OCI-M2 (cell line): ENCODE measurements at regions not wholly inside any gene's neighbourhood (a gene's known extent, or its start where the extent isn't known, plus 50 kb on each side); places are given as distances from the start of the nearest gene placed in this dataset.
"Not testable (repeated sequence)": the region's sequence is repeated elsewhere in the genome, so short reads cannot be mapped to it uniquely, and the experiment has no call there.

Experiments
- DNase-seq: peaks from one replicate; lab custom pipeline; 2025; ENCODE audit not compliant: unreplicated experiment; lab: John Stamatoyannopoulos, UW

DNA sequence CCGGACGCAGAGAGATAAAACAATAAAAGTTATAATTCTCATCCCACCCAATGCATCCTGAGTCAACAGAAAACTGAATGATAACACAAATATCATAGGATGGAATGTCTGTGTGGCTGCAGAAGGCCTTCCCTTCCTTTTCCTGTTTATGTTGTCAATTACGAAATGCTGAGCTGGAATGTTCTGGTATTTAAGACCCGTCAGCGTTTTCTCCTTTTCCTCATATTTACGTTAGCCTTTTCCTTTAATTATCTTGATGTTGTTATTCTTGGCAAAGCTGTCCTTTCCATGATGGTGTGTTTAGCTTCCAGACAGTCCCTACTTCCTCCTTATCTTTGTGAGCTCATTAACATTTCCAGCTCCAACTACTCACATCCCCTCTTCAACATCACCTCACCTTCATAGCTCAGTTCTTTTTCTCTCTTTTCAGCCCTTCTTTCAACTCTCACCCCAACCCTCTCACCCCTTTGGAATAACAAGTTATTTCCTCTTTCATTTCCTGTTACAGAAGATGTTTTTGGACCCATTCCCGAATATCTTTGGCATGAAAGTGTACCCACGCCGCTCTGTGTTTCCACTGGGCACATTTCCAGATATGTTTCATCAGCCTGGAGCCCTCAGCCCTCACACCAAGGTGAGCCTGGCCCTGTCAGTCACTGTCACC, 221.6 kb downstream of the NR2F1-AS1 start:
- DNase-seq: no peak

DNA sequence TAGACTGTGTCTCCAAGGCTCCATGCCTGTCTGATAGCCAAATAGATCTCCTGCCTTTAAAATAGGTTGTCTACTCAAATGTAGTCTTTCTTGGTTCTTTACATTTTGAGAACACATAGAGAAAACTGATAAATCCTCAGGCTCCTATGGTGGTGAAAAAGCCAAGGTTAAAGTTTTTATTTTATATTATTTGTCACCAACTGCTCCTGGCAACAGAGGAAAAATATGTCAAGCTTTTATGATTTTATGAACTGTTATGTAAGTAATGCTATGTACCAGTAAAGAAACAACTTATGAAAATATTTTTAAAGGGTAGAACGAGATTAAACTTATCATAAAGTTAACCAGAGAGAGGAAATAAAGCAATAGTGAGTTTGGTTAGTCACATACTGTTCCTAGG, 222.8 kb downstream of the NR2F1-AS1 start:
- DNase-seq: no peak

DNA sequence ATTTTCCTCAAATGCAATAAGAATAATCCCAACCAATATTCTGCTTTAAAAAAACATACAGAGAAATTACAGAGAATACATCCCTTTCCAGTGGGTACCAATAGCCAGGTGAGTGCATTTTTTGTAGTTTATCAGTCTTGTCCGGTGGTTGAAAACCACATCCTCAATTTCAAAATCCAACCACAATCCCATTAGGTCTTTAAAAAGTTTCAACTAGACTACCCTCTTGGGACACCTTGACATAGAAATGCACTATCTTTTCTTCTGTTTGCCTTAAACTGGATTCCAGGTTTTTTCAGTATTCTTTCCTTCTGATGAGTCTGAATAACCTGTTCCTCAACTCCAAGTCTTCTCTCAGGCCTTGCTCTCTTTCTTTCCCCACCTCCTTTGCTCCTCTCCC, 223.3 kb downstream of the NR2F1-AS1 start:
- DNase-seq: no peak

DNA sequence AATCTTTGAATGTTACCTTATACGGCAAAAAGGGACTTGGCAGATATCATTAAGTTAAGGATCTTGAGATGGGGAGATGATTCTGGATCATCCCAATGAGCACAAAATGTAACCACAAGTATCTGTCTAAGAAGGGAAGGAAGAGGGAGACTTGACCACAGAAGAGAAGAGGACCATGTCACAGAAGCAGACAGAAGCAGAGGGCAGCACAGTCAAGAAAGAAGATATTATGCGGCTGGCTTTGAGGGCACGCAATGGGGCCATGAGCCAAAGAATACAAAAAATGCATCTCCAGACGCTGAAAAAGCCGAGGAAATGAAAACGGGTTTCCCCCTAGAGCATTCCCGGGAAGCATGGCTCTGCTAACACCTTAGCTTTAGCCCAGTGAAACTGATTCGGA, 225.3 kb downstream of the NR2F1-AS1 start:
- DNase-seq: no peak

DNA sequence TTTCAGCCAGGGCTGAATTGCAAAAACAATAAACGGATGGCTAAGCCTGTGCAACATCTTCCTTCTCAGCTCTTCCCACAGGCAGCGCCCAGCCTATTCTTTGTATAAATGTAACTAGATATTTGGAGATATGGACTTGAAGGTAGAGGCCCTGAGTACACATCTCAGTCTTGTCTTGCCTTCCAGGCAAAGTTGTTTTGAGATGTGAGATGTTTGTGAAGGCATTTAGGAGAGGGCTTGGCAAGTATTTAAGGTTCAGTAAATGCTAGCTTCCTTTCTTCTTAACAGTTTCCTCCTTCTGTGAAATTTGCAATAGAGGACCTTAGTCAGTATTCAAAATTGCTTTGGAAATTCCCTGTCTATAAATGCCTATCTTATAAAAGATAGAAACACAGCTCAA, 228.8 kb downstream of the NR2F1-AS1 start:
- no peak for DNase-seq

DNA sequence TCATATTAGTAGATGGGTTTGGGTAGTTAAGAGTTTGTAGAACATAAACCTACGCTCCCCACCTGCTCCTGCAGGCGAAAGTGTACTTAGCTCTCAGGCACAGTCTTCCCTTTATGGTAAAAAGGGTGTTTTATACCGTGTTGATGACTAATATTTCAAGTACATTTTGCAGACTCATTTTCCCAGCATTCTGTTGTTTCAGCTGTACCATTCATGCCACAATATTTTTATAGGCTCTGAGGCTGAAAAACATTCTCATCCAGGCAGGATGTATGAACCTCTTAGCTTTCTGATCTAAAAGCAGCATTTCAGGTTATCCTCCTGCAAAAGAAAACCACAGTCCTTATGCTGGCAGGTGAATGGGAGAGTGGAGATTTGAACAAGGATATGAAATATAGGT, 231.4 kb downstream of the NR2F1-AS1 start:
- no peak for DNase-seq

DNA sequence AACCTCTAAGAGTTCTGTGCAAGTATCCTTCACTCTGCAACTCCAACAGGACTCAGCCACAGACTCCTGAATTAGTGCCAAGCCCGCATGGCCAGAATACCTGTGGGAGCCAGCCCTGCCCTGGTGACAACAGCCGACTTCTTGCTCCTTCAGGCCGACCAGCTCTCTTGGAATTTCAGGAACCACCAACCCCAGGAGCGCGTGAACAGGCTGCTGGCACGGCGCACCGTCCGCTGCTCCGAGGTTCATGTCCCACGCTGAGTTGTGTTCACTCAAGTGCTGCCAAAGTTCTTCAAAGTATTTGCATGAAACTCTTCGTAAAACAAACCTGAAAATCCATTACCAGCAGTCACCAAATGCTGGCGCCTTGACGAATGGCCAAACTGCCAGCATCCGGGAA, 232.8 kb downstream of the NR2F1-AS1 start:
- DNase-seq: no peak

DNA sequence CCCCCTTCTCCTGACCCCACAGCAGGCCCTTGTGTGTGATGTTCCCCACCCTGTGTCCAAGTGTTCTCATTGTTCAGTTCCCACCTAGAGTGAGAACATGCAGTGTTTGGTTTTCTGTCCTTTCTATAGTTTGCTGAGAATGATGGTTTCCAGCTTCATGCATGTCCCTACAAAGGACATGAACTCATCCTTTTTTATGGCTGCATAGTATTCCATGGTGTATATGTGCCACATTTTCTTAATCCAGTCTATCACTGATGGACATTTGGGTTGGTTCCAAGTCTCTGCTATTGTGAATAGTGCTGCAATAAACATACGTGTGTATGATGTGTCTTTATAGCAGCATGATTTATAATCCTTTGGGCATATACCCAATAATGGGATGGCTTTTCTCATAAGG, 234.2 kb downstream of the NR2F1-AS1 start:
- DNase-seq: not testable (repeated sequence)

DNA sequence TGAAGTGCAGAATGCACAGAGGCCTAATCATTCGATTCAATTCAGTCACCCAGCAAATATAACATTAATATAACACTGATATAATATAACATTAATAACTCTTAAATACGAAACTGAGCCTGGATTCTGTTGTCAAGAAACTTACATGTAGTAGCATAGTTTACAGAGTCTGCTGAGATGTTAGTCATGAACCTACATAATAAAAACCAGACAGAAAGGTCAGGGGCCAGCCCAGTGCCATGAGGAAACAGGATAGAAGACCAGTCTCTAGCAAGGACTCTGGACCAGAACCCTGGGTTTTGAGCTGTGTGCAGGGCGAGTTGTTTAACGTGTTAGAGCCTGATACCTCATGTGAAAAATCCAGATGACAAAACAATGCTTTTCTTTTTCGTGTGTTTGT, 234.7 kb downstream of the NR2F1-AS1 start:
- no peak for DNase-seq

DNA sequence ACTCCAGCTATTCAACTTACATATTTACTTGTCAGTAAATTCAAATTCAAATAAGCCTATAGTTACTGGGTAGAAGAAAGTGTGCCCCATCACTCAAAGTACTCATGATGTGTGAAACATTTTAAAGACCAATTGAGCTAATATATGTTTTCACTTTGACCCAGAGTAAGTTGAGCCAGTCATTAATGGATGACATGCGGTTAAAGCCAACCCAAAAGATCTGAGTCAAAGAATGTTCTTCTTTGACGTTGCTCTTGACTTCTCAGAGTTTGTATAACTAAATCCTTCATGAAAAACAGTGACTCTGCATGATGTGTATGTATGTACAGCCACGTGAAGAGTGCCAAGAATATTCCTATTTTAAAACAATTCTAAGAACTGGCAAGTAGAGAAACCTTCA, 237.4 kb downstream of the NR2F1-AS1 start:
- DNase-seq: no peak

DNA sequence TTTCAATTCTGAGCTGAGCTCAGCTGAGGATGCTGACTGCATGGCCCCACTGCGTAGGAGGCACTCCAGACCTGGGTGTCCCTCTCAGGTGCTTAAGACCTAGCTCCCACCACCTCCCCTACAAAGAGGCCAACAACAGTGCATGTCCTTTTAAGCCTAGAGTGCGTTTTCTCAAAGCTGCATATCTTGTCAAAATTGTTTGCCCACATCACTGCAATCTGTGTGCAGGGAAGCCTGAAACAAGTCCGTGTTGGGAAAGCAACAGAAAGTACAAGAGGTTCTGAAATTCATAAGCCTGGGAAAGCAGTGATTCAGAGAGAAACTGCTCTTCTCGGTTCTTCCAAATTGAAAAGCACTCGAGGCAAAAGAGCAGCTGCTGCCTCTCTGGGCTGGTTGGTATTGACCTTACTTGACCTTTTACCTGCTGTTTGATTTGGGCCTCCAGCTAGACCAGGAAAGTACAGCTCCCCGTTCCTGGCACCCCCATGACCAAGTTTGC, 238.4 kb downstream of the NR2F1-AS1 start:
- no peak for DNase-seq

DNA sequence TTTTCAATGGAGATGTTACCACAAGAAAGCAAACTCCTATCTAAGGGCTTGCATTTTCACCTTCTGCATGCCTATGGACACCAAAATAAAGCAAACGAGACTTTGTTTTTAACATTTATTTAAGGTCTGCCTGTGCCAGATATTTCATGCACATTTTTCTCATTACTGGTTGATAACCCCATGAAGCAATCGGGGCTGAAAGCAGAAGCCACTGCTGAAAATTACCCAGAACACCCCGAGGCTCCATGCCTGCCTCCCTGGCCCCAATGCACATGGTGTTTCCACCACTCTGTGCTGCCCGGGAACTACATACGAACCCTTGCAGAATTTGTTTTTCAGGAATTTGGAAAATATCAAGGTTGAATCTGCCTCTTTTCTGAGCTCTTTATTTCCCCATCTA, 240.1 kb downstream of the NR2F1-AS1 start:
- no peak for DNase-seq

DNA sequence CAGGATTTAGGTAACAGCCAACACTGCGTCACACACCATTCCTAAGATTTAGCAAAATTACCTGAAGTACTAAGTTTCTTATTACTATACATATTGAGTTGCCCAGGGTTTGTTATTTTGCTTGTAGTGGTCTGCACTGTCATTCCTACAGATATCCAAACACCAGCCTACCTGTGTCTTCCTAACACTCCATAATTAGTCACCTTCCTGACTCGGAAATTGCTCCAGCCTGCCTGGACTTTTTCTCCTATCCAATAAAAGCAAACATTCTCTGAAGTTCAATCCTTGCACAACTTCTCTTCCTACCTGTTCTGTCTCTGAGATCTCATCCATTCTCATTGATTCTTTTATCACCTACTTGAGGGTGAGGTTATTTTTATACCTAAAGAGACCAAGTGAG, 243.9 kb downstream of the NR2F1-AS1 start:
- no peak for DNase-seq

DNA sequence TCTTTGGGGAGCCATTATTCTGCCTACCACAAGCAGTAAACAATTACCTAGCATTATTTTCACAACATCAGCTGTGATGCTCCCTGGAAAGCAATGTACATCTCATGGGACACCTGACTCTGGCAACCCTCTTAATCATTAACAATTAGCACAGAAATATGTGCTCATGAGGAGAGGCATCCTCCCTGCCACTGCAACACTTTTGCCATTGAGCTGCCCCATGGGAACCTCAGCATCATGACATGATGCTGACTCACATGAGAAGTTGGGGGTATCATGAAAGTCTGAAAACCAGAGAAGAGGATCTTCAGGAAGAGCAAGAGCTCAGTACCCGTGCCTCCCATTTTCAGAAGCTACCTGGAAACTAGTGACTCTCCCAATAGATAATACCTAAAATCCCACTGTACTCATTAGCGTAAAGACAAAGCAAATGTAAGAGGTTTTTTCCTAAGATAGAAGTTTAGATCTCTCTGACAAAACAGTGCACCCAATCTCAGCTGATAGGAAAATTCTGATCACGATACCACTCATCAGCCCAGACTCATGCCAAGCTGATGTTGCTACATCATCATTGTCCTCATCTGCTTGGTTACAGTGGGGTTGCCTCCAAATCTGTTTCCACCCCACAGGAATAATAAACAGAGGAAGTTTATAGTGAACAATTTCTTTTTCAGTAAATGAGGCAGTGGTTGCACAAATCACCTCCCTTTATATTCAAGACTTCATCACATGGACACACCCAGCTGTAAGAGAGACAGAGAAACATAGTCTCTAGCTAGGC, 244.5 kb downstream of the NR2F1-AS1 start:
- no peak for DNase-seq

DNA sequence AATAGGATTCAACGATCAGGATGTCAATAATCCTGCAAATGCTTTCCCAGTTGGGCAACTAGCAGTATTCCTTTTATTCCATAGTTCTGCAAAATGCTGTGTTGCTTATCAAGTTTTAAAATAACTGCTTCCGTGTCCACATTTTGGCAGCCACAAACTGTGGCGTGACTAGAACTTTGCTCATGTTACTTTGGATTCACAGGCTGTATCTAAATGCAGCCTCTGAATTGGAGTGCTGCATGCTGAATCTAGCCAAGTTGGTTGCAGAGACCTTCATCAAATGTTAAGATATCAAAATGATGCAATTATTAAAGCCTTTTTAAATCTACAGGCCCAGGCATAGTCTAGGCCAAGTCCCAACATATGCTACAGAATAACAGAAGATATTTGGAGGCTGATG, 249.2 kb downstream of the NR2F1-AS1 start:
- no peak for DNase-seq

DNA sequence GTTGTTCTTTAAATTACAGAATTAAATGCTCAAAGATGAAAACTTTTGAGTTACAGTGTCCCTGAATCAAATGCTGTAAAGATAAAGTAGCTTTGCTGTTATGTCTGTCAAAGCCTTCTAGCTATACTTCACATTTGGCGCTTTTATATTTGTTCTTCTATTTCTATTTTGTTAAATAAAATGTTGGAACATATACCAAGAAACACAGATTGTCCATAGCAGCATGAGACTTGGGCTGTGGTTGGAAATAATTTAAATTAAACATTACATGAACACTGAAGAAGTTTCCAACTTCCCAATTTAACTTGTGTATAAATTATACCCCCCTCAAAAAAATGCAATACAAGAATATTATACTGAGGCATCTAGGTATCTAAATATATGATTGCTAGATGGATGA, 249.8 kb downstream of the NR2F1-AS1 start:
- no peak for DNase-seq

DNA sequence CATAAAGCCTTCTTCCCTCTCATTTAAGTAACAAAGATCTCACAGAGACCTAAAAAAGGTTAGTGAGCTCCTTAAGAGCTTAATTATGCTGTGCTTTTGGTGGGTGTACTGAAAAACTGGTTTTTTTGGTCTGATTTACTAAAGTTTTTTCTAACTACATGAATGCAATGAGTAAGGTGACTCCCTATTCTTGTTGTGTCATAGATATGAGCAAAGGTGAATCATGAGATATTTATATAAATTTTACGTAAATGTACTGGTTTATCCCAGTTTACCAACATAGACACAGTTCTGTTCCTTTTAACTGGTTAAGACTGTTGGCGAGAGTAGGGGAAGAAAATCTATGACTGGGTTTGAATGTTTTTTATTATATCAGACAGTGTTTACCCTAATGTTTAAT, 250.5 kb downstream of the NR2F1-AS1 start:
- no peak for DNase-seq

DNA sequence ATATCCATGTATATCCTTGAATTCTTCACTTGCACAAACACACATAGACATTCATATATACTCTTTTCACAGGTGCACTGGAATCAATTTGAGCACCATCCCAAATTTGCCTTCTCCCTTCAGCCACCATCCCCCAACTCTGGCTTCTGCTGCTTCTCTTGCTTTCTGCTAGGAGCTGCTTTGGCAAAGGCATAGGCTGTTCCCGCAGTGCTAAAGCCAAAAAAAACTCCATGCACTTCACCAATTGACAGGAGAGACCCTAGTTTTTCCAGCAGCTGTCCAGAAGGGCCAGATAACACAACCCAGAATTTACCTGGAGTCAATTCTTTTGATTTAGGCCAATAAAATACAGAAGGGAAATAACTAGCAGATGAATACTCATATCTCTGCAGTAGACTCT, 251.3 kb downstream of the NR2F1-AS1 start:
- no peak for DNase-seq

DNA sequence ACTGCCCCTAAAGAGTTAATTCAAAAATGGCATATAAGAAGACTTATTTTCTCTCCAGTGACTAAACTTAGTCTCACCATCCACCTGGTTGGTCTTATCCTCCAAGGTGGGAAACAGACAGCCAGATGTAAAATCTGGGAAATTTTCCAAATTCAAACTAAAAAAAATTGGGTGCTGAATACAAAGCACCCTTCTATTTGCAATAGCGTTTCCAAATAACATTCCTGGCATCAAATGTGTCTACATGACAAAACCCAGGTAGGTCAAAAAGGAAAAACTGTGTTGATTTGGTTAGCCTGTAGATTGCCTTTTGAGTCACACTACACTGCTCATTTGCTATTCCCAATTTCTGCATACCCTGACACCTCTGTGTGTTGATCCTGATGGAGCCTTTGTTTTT, 252.2 kb downstream of the NR2F1-AS1 start:
- no peak for DNase-seq

DNA sequence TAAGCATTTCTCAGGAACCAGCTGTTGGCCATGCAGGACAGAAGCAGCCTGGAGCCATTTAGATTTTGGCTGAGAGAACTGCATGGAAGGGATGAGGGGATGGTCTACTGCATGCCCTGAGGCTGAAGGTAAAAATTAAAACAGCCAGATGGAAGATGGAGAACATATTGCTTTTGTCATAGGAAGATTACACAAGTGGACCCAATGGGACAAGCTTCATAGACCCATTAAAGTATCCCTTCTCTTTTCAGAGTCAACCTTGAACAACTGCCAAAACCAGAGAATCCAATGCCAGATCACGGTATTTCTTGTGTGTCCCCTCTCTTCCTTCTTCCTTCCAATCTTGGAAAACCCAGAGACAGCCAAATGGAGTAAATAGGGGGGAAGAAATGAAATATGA, 253.4 kb downstream of the NR2F1-AS1 start:
- DNase-seq: no peak

DNA sequence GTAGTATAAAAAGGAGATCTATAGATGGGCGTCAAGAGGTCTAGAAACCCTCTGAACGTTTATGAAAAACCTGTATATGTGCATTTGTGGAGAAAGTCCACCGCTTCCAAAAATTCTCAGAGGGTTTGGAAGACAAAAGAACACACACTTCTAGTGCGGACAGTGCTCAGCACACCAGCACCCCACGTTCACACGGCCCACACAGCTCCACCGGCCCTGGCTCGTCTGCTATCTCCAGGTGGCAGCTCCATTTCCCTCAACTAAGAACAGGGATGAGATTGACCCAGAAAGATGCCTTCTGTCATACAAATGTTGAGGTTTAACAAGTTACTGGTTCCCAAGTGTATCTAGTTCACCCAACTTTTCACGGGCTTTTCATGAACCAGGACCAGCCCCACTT, 255.1 kb downstream of the NR2F1-AS1 start:
- no peak for DNase-seq

DNA sequence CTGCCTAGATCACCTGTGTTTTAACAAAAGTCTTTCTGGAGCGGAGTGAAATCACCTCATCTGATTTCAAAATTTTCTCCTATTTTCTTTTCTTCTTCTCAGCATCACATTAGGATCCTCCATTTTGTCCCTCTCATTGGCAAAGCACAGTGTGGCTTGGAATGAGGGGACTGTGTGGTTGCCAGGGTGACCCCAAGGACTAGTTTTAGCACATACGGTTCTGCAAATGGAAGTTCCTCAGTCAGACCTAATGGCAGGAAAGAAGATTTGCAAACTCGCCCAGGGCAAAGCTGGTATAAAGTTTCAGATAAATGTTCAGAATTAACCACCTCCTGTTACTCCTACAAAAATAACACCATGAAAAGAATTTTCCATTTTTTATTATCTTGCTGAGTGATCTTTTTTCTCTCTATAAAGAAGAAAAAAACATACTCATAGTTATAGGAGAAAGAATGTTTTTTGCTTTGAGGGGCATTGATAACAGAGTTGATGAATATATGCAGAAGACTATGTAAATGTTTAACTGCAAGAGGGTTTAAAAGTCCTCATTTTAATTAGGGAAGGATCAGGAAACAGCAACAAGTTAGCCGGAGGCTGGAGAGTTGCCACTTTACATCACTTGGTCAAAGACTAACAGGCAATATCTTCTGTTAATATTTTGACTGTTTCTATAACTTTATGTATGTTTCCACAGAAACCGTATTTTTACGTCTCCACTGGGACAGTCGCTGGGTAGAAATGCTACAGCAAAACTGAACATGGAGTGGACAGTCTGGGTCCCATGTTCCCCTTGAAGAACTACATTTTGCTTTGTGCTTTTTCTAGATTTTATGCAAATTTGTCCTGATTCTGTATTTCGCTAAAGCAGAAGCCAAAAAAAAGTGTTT, 257.8 kb downstream of the NR2F1-AS1 start:
- no peak for DNase-seq
